SJSA1 (cell line): ENCODE measurements at regions not wholly inside any gene's neighbourhood (a gene's known extent, or its start where the extent isn't known, plus 50 kb on each side); places are given as distances from the start of the nearest gene placed in this dataset.
"Not testable (repeated sequence)": the region's sequence is repeated elsewhere in the genome, so short reads cannot be mapped to it uniquely, and the experiment has no call there.

ENCODE experiments used
- DNase-seq, 2 experiments: peaks; one replicate each; pipeline ENCODE4 v3.0.0-alpha.2; 2015 to 2020; ENCODE audit warnings: low spot score in 2 of 2, low read depth in 1 of 2
- H3K27ac ChIP-seq: fragments of 250-450 bp; sonication (Bioruptor Pico); 2 replicates; pipeline ENCODE4 v1.5.1; 2020; ENCODE audit warnings: mild to moderate bottlenecking, moderate library complexity
- H3K27me3 ChIP-seq: fragments of 250-450 bp; sonication (Bioruptor Pico); replicated peaks from 2 replicates; pipeline ENCODE4 v1.5.1; 2020; ENCODE audit warnings: mild to moderate bottlenecking, moderate library complexity
- H3K36me3 ChIP-seq: fragments of 250-450 bp; sonication (Bioruptor Pico); 2 replicates; pipeline ENCODE4 v1.5.1; 2020; ENCODE audit warnings: mild to moderate bottlenecking
- H3K4me1 ChIP-seq: fragments of 250-450 bp; sonication (Bioruptor Pico); replicated peaks from 2 replicates; pipeline ENCODE4 v1.6.1; 2021; ENCODE audit warnings: mild to moderate bottlenecking
- H3K4me3 ChIP-seq: fragments of 250-450 bp; sonication (Bioruptor Pico); 2 replicates; pipeline ENCODE4 v1.5.1; 2020; ENCODE audit warnings: mild to moderate bottlenecking
- H3K9me3 ChIP-seq: fragments of 250-450 bp; sonication (Bioruptor Pico); replicated peaks from 2 replicates; pipeline ENCODE4 v1.5.1; 2020; ENCODE audit warnings: mild to moderate bottlenecking

GRCh38 chr14:80047761-80048160 is 163.5 kb downstream of the DIO2 start:
- H3K4me1 ChIP-seq: no peaks in the 10 kb centered on the region
- no peak overlapping the region for H3K27ac ChIP-seq
- H3K4me3 ChIP-seq: no peak overlapping the region
- H3K9me3 ChIP-seq: no peaks in the 10 kb centered on the region
- H3K27me3 ChIP-seq: no peaks in the 10 kb centered on the region
- no peaks in the 10 kb centered on the region for H3K36me3 ChIP-seq
- no peak for DNase-seq

DNA sequence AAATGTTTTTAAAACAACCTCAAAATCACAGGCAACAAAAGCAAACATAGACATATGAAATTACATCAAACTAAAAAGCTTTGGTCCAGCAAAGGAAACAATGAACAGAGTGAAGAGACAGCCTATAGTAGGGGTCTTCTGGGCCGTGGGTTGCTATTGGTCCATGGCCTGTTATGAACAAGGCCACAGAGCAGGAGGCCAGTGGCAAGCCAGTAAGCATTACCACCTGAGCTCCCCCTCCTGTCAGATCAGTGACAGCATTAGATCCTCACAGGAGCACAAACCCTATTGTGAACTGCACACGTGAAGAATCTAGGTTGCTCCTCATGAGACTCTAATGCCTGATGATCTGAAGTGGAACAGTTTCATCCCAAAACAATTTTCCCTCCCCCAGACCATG is 174.0 kb downstream of the DIO2 start:
- Histone ChIP-seq H3K27ac (no peak overlapping the region), H3K4me3 (no peak overlapping the region), H3K27me3 (no peaks in the 10 kb centered on the region), H3K9me3 (no peaks in the 10 kb centered on the region), H3K36me3 (no peaks in the 10 kb centered on the region), H3K4me1 (no peaks in the 10 kb centered on the region)
- no peak for DNase-seq

GRCh38 chr14:80024417-80024816 is 186.9 kb downstream of the DIO2 start:
- Histone ChIP-seq H3K9me3 (no peaks in the 10 kb centered on the region), H3K27me3 (no peaks in the 10 kb centered on the region), H3K36me3 (no peaks in the 10 kb centered on the region), H3K4me1 (no peaks in the 10 kb centered on the region), H3K4me3 (no peak overlapping the region), H3K27ac (no peak overlapping the region)
- DNase-seq: no peak

DNA sequence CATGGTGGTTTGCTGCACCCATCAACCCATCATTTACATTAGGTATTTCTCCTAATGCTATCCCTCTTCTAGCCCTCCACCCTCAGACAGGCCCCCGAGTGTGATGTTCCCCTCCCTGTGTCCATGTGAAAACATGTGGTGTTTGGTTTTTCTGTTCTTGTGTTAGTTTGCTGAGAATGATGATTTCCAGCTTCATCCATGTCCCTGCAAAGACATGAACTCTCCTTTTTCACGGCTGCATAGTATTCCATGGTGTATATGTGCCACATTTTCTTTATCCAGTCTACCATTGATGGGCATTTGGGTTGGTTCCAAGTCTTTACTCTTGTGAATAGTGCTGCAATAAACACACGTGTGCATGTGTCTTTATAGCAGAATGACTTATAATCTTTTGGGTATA is 192.8 kb downstream of the DIO2 start:
- not testable (repeated sequence) for H3K9me3 ChIP-seq, DNase-seq, H3K4me1 ChIP-seq, H3K36me3 ChIP-seq, H3K4me3 ChIP-seq, H3K27me3 ChIP-seq, H3K27ac ChIP-seq

GRCh38 chr14:80017795-80018194 is 193.5 kb downstream of the DIO2 start:
- Histone ChIP-seq H3K36me3 (no peaks in the 10 kb centered on the region), H3K9me3 (no peaks in the 10 kb centered on the region), H3K4me3 (no peak overlapping the region), H3K27ac (no peak overlapping the region), H3K27me3 (no peaks in the 10 kb centered on the region), H3K4me1 (no peaks in the 10 kb centered on the region)
- no peak for DNase-seq

GRCh38 chr14:80010245-80010644 is 201.1 kb downstream of the DIO2 start:
- not testable (repeated sequence) for H3K27ac ChIP-seq, DNase-seq, H3K4me3 ChIP-seq, H3K9me3 ChIP-seq, H3K4me1 ChIP-seq, H3K27me3 ChIP-seq, H3K36me3 ChIP-seq

GRCh38 chr14:80005561-80005960 is 205.7 kb downstream of the DIO2 start:
- no peak for DNase-seq
- H3K4me3 ChIP-seq: no peak overlapping the region
- no peaks in the 10 kb centered on the region for H3K36me3 ChIP-seq
- no peaks in the 10 kb centered on the region for H3K27me3 ChIP-seq
- no peak overlapping the region for H3K27ac ChIP-seq
- H3K4me1 ChIP-seq: peaks cover 17% of the 10 kb centered on the region
- H3K9me3 ChIP-seq: no peaks in the 10 kb centered on the region

DNA sequence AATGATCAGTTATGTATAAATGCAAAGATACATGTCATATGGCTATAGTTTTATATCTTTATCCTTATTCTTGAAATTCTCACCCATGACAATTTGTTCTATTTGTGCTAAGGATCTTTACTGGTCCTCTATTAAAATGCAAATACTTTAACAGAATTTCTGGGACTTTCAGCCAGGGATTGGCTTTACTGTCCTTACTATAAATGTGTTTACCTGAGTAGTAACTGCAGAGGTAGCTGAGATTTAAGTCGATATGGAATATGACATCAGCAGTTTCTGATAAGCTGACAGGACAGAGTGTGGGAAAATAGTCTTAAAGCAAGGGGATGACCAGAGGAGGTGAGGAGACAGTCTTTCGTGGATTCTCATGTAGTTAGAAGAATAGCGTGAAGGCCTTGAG is 206.4 kb downstream of the DIO2 start:
- Histone ChIP-seq H3K27ac (no peak overlapping the region), H3K36me3 (no peaks in the 10 kb centered on the region), H3K9me3 (no peaks in the 10 kb centered on the region), H3K27me3 (no peaks in the 10 kb centered on the region), H3K4me1 (peaks cover 17% of the 10 kb centered on the region), H3K4me3 (no peak overlapping the region)
- no peak for DNase-seq

GRCh38 chr14:80003138-80003537 is 208.2 kb downstream of the DIO2 start:
- H3K27me3 ChIP-seq: no peaks in the 10 kb centered on the region
- no peaks in the 10 kb centered on the region for H3K9me3 ChIP-seq
- DNase-seq: peak in 1 of 2 experiments; percentile 72
- H3K27ac ChIP-seq: peak overlapping the region; percentile 42
- peaks cover 17% of the 10 kb centered on the region for H3K4me1 ChIP-seq
- H3K36me3 ChIP-seq: no peaks in the 10 kb centered on the region
- H3K4me3 ChIP-seq: no peak overlapping the region

GRCh38 chr14:79997509-79998208 is 213.6 kb downstream of the DIO2 start:
- H3K36me3 ChIP-seq: no peaks in the 10 kb centered on the region
- H3K27ac ChIP-seq: no peak overlapping the region
- no peak overlapping the region for H3K4me3 ChIP-seq
- no peaks in the 10 kb centered on the region for H3K9me3 ChIP-seq
- H3K4me1 ChIP-seq: peaks cover 4% of the 10 kb centered on the region
- H3K27me3 ChIP-seq: no peaks in the 10 kb centered on the region
- DNase-seq: no peak

- Histone ChIP-seq H3K4me3 (no peak overlapping the region), H3K9me3 (no peaks in the 10 kb centered on the region), H3K27me3 (no peaks in the 10 kb centered on the region), H3K36me3 (no peaks in the 10 kb centered on the region), H3K27ac (no peak overlapping the region), H3K4me1 (no peaks in the 10 kb centered on the region)
- no peak for DNase-seq
Observed at GRCh38 chr14:79992407-79993198, 218.7 kb downstream of the DIO2 start.

- no peak overlapping the region for H3K27ac ChIP-seq
- no peaks in the 10 kb centered on the region for H3K36me3 ChIP-seq
- DNase-seq: no peak
- no peak overlapping the region for H3K4me3 ChIP-seq
- no peaks in the 10 kb centered on the region for H3K4me1 ChIP-seq
- no peaks in the 10 kb centered on the region for H3K27me3 ChIP-seq
- H3K9me3 ChIP-seq: no peaks in the 10 kb centered on the region
Observed at GRCh38 chr14:79991866-79992265, 219.4 kb downstream of the DIO2 start.

GRCh38 chr14:79989990-79990389 is 221.3 kb downstream of the DIO2 start:
- no peak for DNase-seq
- H3K4me3 ChIP-seq: no peak overlapping the region
- no peaks in the 10 kb centered on the region for H3K9me3 ChIP-seq
- H3K27me3 ChIP-seq: no peaks in the 10 kb centered on the region
- H3K36me3 ChIP-seq: no peaks in the 10 kb centered on the region
- H3K4me1 ChIP-seq: no peaks in the 10 kb centered on the region
- no peak overlapping the region for H3K27ac ChIP-seq

GRCh38 chr14:79986251-79986650 is 225.1 kb downstream of the DIO2 start:
- Histone ChIP-seq H3K4me3 (no peak overlapping the region), H3K36me3 (no peaks in the 10 kb centered on the region), H3K4me1 (no peaks in the 10 kb centered on the region), H3K9me3 (no peaks in the 10 kb centered on the region), H3K27ac (no peak overlapping the region), H3K27me3 (no peaks in the 10 kb centered on the region)
- no peak for DNase-seq
